Type B pancreatic cell (in vitro differentiated cells): ENCODE measurements at regions not wholly inside any gene's neighbourhood (a gene's known extent, or its start where the extent isn't known, plus 50 kb on each side); places are given as distances from the start of the nearest gene placed in this dataset.

Experiments used
- DNase-seq: peaks from one replicate; pipeline ENCODE4 v3.0.0; 2021; ENCODE audit warnings: mixed read lengths; ENCODE audit not compliant: unreplicated experiment; ENCODE audit errors: extremely low spot score
- H3K27ac Mint-ChIP-seq: 2 replicates; pipeline ENCODE4 v1.8.0; 2021; ENCODE audit warnings: mild to moderate bottlenecking, mixed read lengths
- H3K27me3 Mint-ChIP-seq: 2 replicates; pipeline ENCODE4 v1.8.0; 2021; ENCODE audit warnings: mixed read lengths
- H3K36me3 Mint-ChIP-seq: 2 replicates; pipeline ENCODE4 v1.8.0; 2021; ENCODE audit warnings: mixed read lengths
- H3K4me1 Mint-ChIP-seq: one replicate; pipeline ENCODE4 v1.8.0; 2021; ENCODE audit warnings: mixed read lengths; ENCODE audit not compliant: unreplicated experiment
- H3K4me3 Mint-ChIP-seq: 2 replicates; pipeline ENCODE4 v1.8.0; 2021; ENCODE audit warnings: mild to moderate bottlenecking, mixed read lengths
- H3K9me3 Mint-ChIP-seq: 2 replicates; pipeline ENCODE4 v1.8.0; 2021; ENCODE audit warnings: mixed read lengths
- CTCF ChIP-seq: fragments of 200-600 bp; sonication (generic); conservative IDR thresholded peaks from 2 replicates; pipeline ENCODE4 v1.5.0; 2021; ENCODE audit warnings: antibody characterized with exemption, mild to moderate bottlenecking

- Mint-ChIP-seq H3K4me1 (peaks cover 67% of the 10 kb centered on the region), H3K27me3 (peaks cover under 1% of the 10 kb centered on the region)
These were observed 174.7 kb downstream of the ACKR3 start for GRCh38 chr2:236744281-236744705.

GRCh38 chr2:236744716-236745115 lies 175.1 kb downstream of the ACKR3 start:
- peaks cover 4% of the 10 kb centered on the region for H3K27me3 Mint-ChIP-seq
- H3K27ac Mint-ChIP-seq = peak overlapping the region; percentile 47
- peak overlapping the region; percentile 43 for H3K4me3 Mint-ChIP-seq
- no peaks in the 10 kb centered on the region for H3K9me3 Mint-ChIP-seq
- no peak for DNase-seq
- TF ChIP-seq CTCF = no peak
- H3K4me1 Mint-ChIP-seq = peaks cover 70% of the 10 kb centered on the region
- H3K36me3 Mint-ChIP-seq = no peaks in the 10 kb centered on the region

More at GRCh38 chr2:236744281-236744705, 174.7 kb downstream of the ACKR3 start:
- H3K27ac Mint-ChIP-seq = peak overlapping the region; percentile 47
- H3K36me3 Mint-ChIP-seq = no peaks in the 10 kb centered on the region
- no peaks in the 10 kb centered on the region for H3K9me3 Mint-ChIP-seq
- no peak for TF ChIP-seq CTCF
- no peak for DNase-seq
- peak overlapping the region; percentile 43 for H3K4me3 Mint-ChIP-seq

GRCh38 chr2:236745420-236746210 lies 176.0 kb downstream of the ACKR3 start:
- DNase-seq = no peak
- H3K27me3 Mint-ChIP-seq = peaks cover 4% of the 10 kb centered on the region
- peak overlapping the region; percentile 17 for H3K27ac Mint-ChIP-seq
- no peaks in the 10 kb centered on the region for H3K9me3 Mint-ChIP-seq
- peak overlapping the region; percentile 18 for H3K4me3 Mint-ChIP-seq
- H3K36me3 Mint-ChIP-seq = no peaks in the 10 kb centered on the region
- H3K4me1 Mint-ChIP-seq = peaks cover 66% of the 10 kb centered on the region
- TF ChIP-seq CTCF = no peak

- no peak overlapping the region for H3K27ac Mint-ChIP-seq
- H3K4me3 Mint-ChIP-seq = no peak overlapping the region
- no peak for DNase-seq
- H3K4me1 Mint-ChIP-seq = peaks cover 66% of the 10 kb centered on the region
- peaks cover 7% of the 10 kb centered on the region for H3K27me3 Mint-ChIP-seq
- H3K36me3 Mint-ChIP-seq = no peaks in the 10 kb centered on the region
- no peaks in the 10 kb centered on the region for H3K9me3 Mint-ChIP-seq
- TF ChIP-seq CTCF = no peak
These were observed 177.2 kb downstream of the ACKR3 start for GRCh38 chr2:236746833-236747232.

GRCh38 chr2:236747426-236747825 lies 177.8 kb downstream of the ACKR3 start:
- Mint-ChIP-seq H3K36me3 (no peaks in the 10 kb centered on the region), H3K27me3 (peaks cover 7% of the 10 kb centered on the region), H3K4me1 (peaks cover 62% of the 10 kb centered on the region), H3K4me3 (peak overlapping the region; percentile 17), H3K9me3 (no peaks in the 10 kb centered on the region), H3K27ac (no peak overlapping the region)
- no peak for DNase-seq
- no peak for TF ChIP-seq CTCF
